ENCODE measurements at regions not wholly inside any gene's neighbourhood (a gene's known extent, or its start where the extent isn't known, plus 50 kb on each side); places are given as distances from the start of the nearest gene placed in this dataset.

- TF ChIP-seq CTCF (IDR thresholded peaks at IDR 0.05; ENCODE audit: partially characterized antibody, unreplicated experiment): no peak
- DNase-seq: no peak
- no peaks in the 10 kb centered on the region for H3K4me1 Mint-ChIP-seq (ENCODE audit: low read depth, unreplicated experiment)
- H3K36me3 Mint-ChIP-seq (ENCODE audit: unreplicated experiment): no peaks in the 10 kb centered on the region
- no peaks in the 10 kb centered on the region for H3K27me3 Mint-ChIP-seq (ENCODE audit: unreplicated experiment)
- no peak overlapping the region for H3K27ac Mint-ChIP-seq (ENCODE audit: unreplicated experiment)
- H3K9me3 Mint-ChIP-seq (ENCODE audit: unreplicated experiment): no peaks in the 10 kb centered on the region
- H3K4me3 Mint-ChIP-seq (ENCODE audit: unreplicated experiment): no peak overlapping the region
These were observed 57.0 kb upstream of the NEK7 start for GRCh38 chr1:198099755-198100154.

- Mint-ChIP-seq H3K4me3 (ENCODE audit: unreplicated experiment) (no peak overlapping the region), H3K36me3 (ENCODE audit: unreplicated experiment) (no peaks in the 10 kb centered on the region)
- TF ChIP-seq CTCF (IDR thresholded peaks at IDR 0.05; ENCODE audit: partially characterized antibody, unreplicated experiment): no peak
These were observed 54.9 kb upstream of the NEK7 start for GRCh38 chr1:198101716-198102453.

GRCh38 chr1:198102454-198102827 is 54.4 kb upstream of the NEK7 start:
- TF ChIP-seq CTCF (IDR thresholded peaks at IDR 0.05; ENCODE audit: partially characterized antibody, unreplicated experiment): no peak
- Mint-ChIP-seq H3K9me3 (ENCODE audit: unreplicated experiment) (no peaks in the 10 kb centered on the region), H3K36me3 (ENCODE audit: unreplicated experiment) (no peaks in the 10 kb centered on the region), H3K27ac (ENCODE audit: unreplicated experiment) (no peak overlapping the region), H3K4me3 (ENCODE audit: unreplicated experiment) (no peak overlapping the region), H3K4me1 (ENCODE audit: low read depth, unreplicated experiment) (no peaks in the 10 kb centered on the region), H3K27me3 (ENCODE audit: unreplicated experiment) (no peaks in the 10 kb centered on the region)
- DNase-seq: no peak

More at GRCh38 chr1:198101716-198102453, 54.9 kb upstream of the NEK7 start:
- DNase-seq: no peak
- Mint-ChIP-seq H3K27ac (ENCODE audit: unreplicated experiment) (no peak overlapping the region), H3K4me1 (ENCODE audit: low read depth, unreplicated experiment) (no peaks in the 10 kb centered on the region), H3K27me3 (ENCODE audit: unreplicated experiment) (no peaks in the 10 kb centered on the region), H3K9me3 (ENCODE audit: unreplicated experiment) (no peaks in the 10 kb centered on the region)

GRCh38 chr1:198105185-198105584 is 51.6 kb upstream of the NEK7 start:
- no peaks in the 10 kb centered on the region for H3K4me1 Mint-ChIP-seq (ENCODE audit: low read depth, unreplicated experiment)
- no peak for DNase-seq
- H3K27me3 Mint-ChIP-seq (ENCODE audit: unreplicated experiment): no peaks in the 10 kb centered on the region
- H3K36me3 Mint-ChIP-seq (ENCODE audit: unreplicated experiment): no peaks in the 10 kb centered on the region
- TF ChIP-seq CTCF (IDR thresholded peaks at IDR 0.05; ENCODE audit: partially characterized antibody, unreplicated experiment): no peak
- no peaks in the 10 kb centered on the region for H3K9me3 Mint-ChIP-seq (ENCODE audit: unreplicated experiment)
- H3K27ac Mint-ChIP-seq (ENCODE audit: unreplicated experiment): no peak overlapping the region
- H3K4me3 Mint-ChIP-seq (ENCODE audit: unreplicated experiment): no peak overlapping the region

- Mint-ChIP-seq H3K4me1 (ENCODE audit: low read depth, unreplicated experiment) (no peaks in the 10 kb centered on the region), H3K36me3 (ENCODE audit: unreplicated experiment) (no peaks in the 10 kb centered on the region), H3K4me3 (ENCODE audit: unreplicated experiment) (no peak overlapping the region), H3K27ac (ENCODE audit: unreplicated experiment) (no peak overlapping the region), H3K9me3 (ENCODE audit: unreplicated experiment) (no peaks in the 10 kb centered on the region), H3K27me3 (ENCODE audit: unreplicated experiment) (no peaks in the 10 kb centered on the region)
- DNase-seq: no peak
- TF ChIP-seq CTCF (IDR thresholded peaks at IDR 0.05; ENCODE audit: partially characterized antibody, unreplicated experiment): no peak
These were observed 50.8 kb upstream of the NEK7 start for GRCh38 chr1:198106011-198106410.

All from glutamatergic neuron (in vitro differentiated cells).